H9 (cell line): ENCODE measurements at regions not wholly inside any gene's neighbourhood (a gene's known extent, or its start where the extent isn't known, plus 50 kb on each side); places are given as distances from the start of the nearest gene placed in this dataset.

Source experiments
- DNase-seq: peaks from one replicate; pipeline ENCODE4 v3.0.0-alpha.2; 2017
- H2AFZ ChIP-seq: one replicate; pipeline ENCODE4 v1.6.1; 2013; ENCODE audit warnings: mild to moderate bottlenecking, low read length, control low read depth, moderate library complexity
- H2AK5ac ChIP-seq: 2 replicates; pipeline ENCODE4 v1.6.1; 2013; ENCODE audit warnings: low read length, control low read depth, mixed read lengths; ENCODE audit not compliant: insufficient read length
- H2BK120ac ChIP-seq: one replicate; pipeline ENCODE4 v1.6.1; 2013; ENCODE audit warnings: low read depth, mild to moderate bottlenecking, low read length, control low read depth, inconsistent platforms; ENCODE audit not compliant: poor library complexity, severe bottlenecking
- H2BK12ac ChIP-seq: 2 replicates; pipeline ENCODE4 v1.6.1; 2013; ENCODE audit warnings: low read length, control low read depth, mixed read lengths, low read depth; ENCODE audit not compliant: insufficient read length
- H2BK15ac ChIP-seq: 2 replicates; pipeline ENCODE4 v1.6.1; 2013; ENCODE audit warnings: low read depth, low read length, control low read depth
- H2BK20ac ChIP-seq: one replicate; pipeline ENCODE4 v1.6.1; 2013; ENCODE audit warnings: low read depth, mild to moderate bottlenecking, low read length, control low read depth, inconsistent platforms; ENCODE audit not compliant: poor library complexity, severe bottlenecking
- H2BK5ac ChIP-seq: 2 replicates; pipeline ENCODE4 v1.6.1; 2013; ENCODE audit warnings: low read length, control low read depth, mixed read lengths; ENCODE audit not compliant: insufficient read length
- H3K14ac ChIP-seq: 2 replicates; pipeline ENCODE4 v1.6.1; 2013; ENCODE audit warnings: low read length, control low read depth; ENCODE audit not compliant: insufficient read depth
- H3K18ac ChIP-seq: 2 replicates; pipeline ENCODE4 v1.6.1; 2013; ENCODE audit warnings: low read depth, mild to moderate bottlenecking, mixed read lengths, low read length, control low read depth; ENCODE audit not compliant: insufficient read length
- H3K23ac ChIP-seq: 2 replicates; pipeline ENCODE4 v1.6.1; 2013; ENCODE audit warnings: low read length, control low read depth, mixed read lengths, low read depth; ENCODE audit not compliant: insufficient read length
- H3K23me2 ChIP-seq: 2 replicates; pipeline ENCODE4 v1.6.1; 2013; ENCODE audit warnings: low read depth, mild to moderate bottlenecking, mixed read lengths, low read length, control low read depth; ENCODE audit not compliant: insufficient read length, poor library complexity, severe bottlenecking
- H3K27ac ChIP-seq: 2 replicates; pipeline ENCODE4 v1.5.1; 2013; ENCODE audit warnings: low read length, control low read depth, mixed read lengths, low read depth; ENCODE audit not compliant: insufficient read length
- H3K27me3 ChIP-seq: 2 replicates; pipeline ENCODE4 v1.6.1; 2013; ENCODE audit warnings: low read length, control low read depth, inconsistent platforms; ENCODE audit not compliant: insufficient read depth
- H3K4ac ChIP-seq: 2 replicates; pipeline ENCODE4 v1.6.1; 2013; ENCODE audit warnings: low read depth, mild to moderate bottlenecking, control low read depth, inconsistent platforms, low read length, moderate library complexity
- H3K4me1 ChIP-seq: 2 replicates; pipeline ENCODE4 v1.6.1; 2013; ENCODE audit warnings: low read length, control low read depth, inconsistent platforms; ENCODE audit not compliant: insufficient read depth
- H3K4me2 ChIP-seq: 2 replicates; pipeline ENCODE4 v1.6.1; 2013; ENCODE audit warnings: low read length, control low read depth, mixed read lengths; ENCODE audit not compliant: insufficient read length, insufficient read depth
- H3K56ac ChIP-seq: 2 replicates; pipeline ENCODE4 v1.6.1; 2013; ENCODE audit warnings: low read depth, mild to moderate bottlenecking, mixed read lengths, low read length, control low read depth; ENCODE audit not compliant: insufficient read length
- H3K79me1 ChIP-seq: 2 replicates; pipeline ENCODE4 v1.6.1; 2013; ENCODE audit warnings: low read depth, mild to moderate bottlenecking, moderate library complexity, low read length, control low read depth, inconsistent platforms; ENCODE audit not compliant: insufficient read depth, poor library complexity, severe bottlenecking
- H3K79me2 ChIP-seq: 2 replicates; pipeline ENCODE4 v1.6.1; 2013; ENCODE audit warnings: low read length, control low read depth, inconsistent platforms; ENCODE audit not compliant: insufficient read depth
- H3K9ac ChIP-seq: 2 replicates; pipeline ENCODE4 v1.6.1; 2013; ENCODE audit warnings: low read length, control low read depth, mixed read lengths; ENCODE audit not compliant: insufficient read length; ENCODE audit errors: extremely low read depth
- H3K9me3 ChIP-seq: one replicate; pipeline ENCODE4 v1.6.1; 2013; ENCODE audit warnings: low read depth, low read length, inconsistent platforms; ENCODE audit not compliant: control insufficient read depth
- H3T11ph ChIP-seq: one replicate; pipeline ENCODE4 v1.6.1; 2013; ENCODE audit warnings: mild to moderate bottlenecking, low read length, control low read depth, inconsistent platforms
- H4K20me1 ChIP-seq: one replicate; pipeline ENCODE4 v1.6.1; 2013; ENCODE audit not compliant: control insufficient read depth, insufficient read length, insufficient read depth
- H4K5ac ChIP-seq: 2 replicates; pipeline ENCODE4 v1.6.1; 2013; ENCODE audit warnings: low read depth, mild to moderate bottlenecking, mixed read lengths, low read length, control low read depth; ENCODE audit not compliant: insufficient read length
- H4K8ac ChIP-seq: replicated peaks from 2 replicates; pipeline ENCODE4 v1.6.1; 2013; ENCODE audit warnings: low read length, control low read depth, mixed read lengths, low read depth; ENCODE audit not compliant: insufficient read length
- H4K91ac ChIP-seq: 2 replicates; pipeline ENCODE4 v1.6.1; 2013; ENCODE audit warnings: low read depth, mild to moderate bottlenecking, moderate library complexity, mixed read lengths, low read length, control low read depth; ENCODE audit not compliant: insufficient read length
- H3K27ac Mint-ChIP-seq, 3 experiments: 2 replicates in 2 of 3; 3 replicates in 1 of 3; pipeline ENCODE4 v1.8.0; 2020 to 2021; ENCODE audit warnings: mixed read lengths in 3 of 3, mild to moderate bottlenecking in 1 of 3, moderate library complexity in 1 of 3
- H3K27me3 Mint-ChIP-seq: 2 replicates; pipeline ENCODE4 v1.8.0; 2021; ENCODE audit warnings: low read depth, mild to moderate bottlenecking, moderate library complexity, mixed read lengths
- H3K36me3 Mint-ChIP-seq, 3 experiments: 2 replicates in 2 of 3; 3 replicates in 1 of 3; pipeline ENCODE4 v1.8.0; 2020 to 2021; ENCODE audit warnings: low read depth in 3 of 3, mixed read lengths in 3 of 3; ENCODE audit not compliant: insufficient read depth in 1 of 3
- H3K4me1 Mint-ChIP-seq, 2 experiments: 2 replicates each; pipeline ENCODE4 v1.8.0; 2020; ENCODE audit warnings: mixed read lengths in 2 of 2
- H3K4me3 Mint-ChIP-seq, 2 experiments: 2 replicates in 1 of 2; 3 replicates in 1 of 2; pipeline ENCODE4 v1.8.0; 2020 to 2021; ENCODE audit warnings: mild to moderate bottlenecking in 2 of 2, mixed read lengths in 2 of 2, moderate library complexity in 1 of 2
- H3K9me3 Mint-ChIP-seq, 2 experiments: 2 replicates in 1 of 2; 3 replicates in 1 of 2; pipeline ENCODE4 v1.8.0; 2020; ENCODE audit warnings: mild to moderate bottlenecking in 2 of 2, mixed read lengths in 2 of 2, moderate library complexity in 1 of 2
- WGBS: extraction: QIAGEN DNeasy Blood & Tissue Kit; methylation state at CpG from one replicate; pipeline ENCODE4 v1.1.7; 2013; ENCODE audit warnings: missing lambda C conversion rate, low lambda C conversion rate, mixed read lengths; ENCODE audit not compliant: insufficient read length; ENCODE audit errors: extremely low coverage; 5-methylcytosine and 5-hydroxymethylcytosine counted together
- TF ChIP-seq, protein P1 (sequence below): fragments of 200-600 bp; sonication (generic); conservative IDR thresholded peaks from 3 replicates; pipeline ENCODE4 v1.8.0; 2021; ENCODE audit warnings: antibody characterized with exemption, mild to moderate bottlenecking

DNA sequence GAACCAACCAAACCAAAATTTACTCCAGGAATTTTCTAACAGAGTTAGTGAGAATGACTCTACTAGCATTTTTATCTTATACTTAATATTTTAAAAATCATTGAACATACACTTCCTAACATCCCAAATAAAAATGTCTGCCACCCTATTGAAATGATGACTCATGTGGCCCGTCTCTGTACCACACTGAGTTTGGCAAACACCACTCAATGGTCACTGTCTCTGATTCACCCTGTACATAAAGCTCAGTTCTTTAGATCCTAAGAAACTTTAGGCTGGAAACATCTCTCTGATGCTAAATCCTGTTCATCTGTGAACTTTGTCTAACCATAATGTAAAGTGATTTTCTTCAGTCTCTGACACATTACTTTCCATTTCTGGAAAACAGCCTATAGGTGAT, 182.0 kb downstream of the CWF19L2 start:
- Histone ChIP-seq H2AK5ac (no peak overlapping the region), H4K20me1 (no peaks in the 10 kb centered on the region)

More for the DNA sequence above, 182.0 kb downstream of the CWF19L2 start:
- H4K8ac ChIP-seq = no peak overlapping the region
- TF ChIP-seq, protein P1, sequence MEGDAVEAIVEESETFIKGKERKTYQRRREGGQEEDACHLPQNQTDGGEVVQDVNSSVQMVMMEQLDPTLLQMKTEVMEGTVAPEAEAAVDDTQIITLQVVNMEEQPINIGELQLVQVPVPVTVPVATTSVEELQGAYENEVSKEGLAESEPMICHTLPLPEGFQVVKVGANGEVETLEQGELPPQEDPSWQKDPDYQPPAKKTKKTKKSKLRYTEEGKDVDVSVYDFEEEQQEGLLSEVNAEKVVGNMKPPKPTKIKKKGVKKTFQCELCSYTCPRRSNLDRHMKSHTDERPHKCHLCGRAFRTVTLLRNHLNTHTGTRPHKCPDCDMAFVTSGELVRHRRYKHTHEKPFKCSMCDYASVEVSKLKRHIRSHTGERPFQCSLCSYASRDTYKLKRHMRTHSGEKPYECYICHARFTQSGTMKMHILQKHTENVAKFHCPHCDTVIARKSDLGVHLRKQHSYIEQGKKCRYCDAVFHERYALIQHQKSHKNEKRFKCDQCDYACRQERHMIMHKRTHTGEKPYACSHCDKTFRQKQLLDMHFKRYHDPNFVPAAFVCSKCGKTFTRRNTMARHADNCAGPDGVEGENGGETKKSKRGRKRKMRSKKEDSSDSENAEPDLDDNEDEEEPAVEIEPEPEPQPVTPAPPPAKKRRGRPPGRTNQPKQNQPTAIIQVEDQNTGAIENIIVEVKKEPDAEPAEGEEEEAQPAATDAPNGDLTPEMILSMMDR = no peak
- no peak overlapping the region for H2BK15ac ChIP-seq
- H3K14ac ChIP-seq = no peak overlapping the region
- WGBS = no CpG with 5 or more reads among the region's 1 CpG
- H3K9ac ChIP-seq = no peak overlapping the region
- no peak overlapping the region for H3K4me3 Mint-ChIP-seq
- H3K56ac ChIP-seq = no peak overlapping the region
- H3K36me3 Mint-ChIP-seq = no peaks in the 10 kb centered on the region
- no peaks in the 10 kb centered on the region for H3K27me3 ChIP-seq
- no peak overlapping the region for H2BK120ac ChIP-seq
- no peak overlapping the region for H4K5ac ChIP-seq
- no peak overlapping the region for H3T11ph ChIP-seq
- no peak overlapping the region for H2AFZ ChIP-seq
- H3K9me3 ChIP-seq = no peaks in the 10 kb centered on the region
- no peak overlapping the region for H3K18ac ChIP-seq
- no peak overlapping the region for H3K27ac ChIP-seq
- peaks cover 0 to 3% of the 10 kb centered on the region in 2 experiments; a peak in 2 of 4 replicates for H3K4me1 Mint-ChIP-seq
- H3K4me2 ChIP-seq = no peak overlapping the region
- no peak overlapping the region for H2BK12ac ChIP-seq
- H3K27ac Mint-ChIP-seq = no peak overlapping the region
- no peak overlapping the region for H4K91ac ChIP-seq
- H2BK20ac ChIP-seq = no peak overlapping the region
- H2BK5ac ChIP-seq = no peak overlapping the region
- no peak overlapping the region for H3K4ac ChIP-seq
- no peaks in the 10 kb centered on the region for H3K23me2 ChIP-seq
- H3K79me1 ChIP-seq = no peaks in the 10 kb centered on the region
- H3K4me1 ChIP-seq = no peaks in the 10 kb centered on the region
- H3K23ac ChIP-seq = no peak overlapping the region
- H3K27me3 Mint-ChIP-seq = no peaks in the 10 kb centered on the region
- H3K79me2 ChIP-seq = no peaks in the 10 kb centered on the region
- peaks cover 0 to 2% of the 10 kb centered on the region in 2 experiments; a peak in 2 of 5 replicates for H3K9me3 Mint-ChIP-seq
- no peak for DNase-seq
